GM12875 (cell line): ENCODE measurements at regions not wholly inside any gene's neighbourhood (a gene's known extent, or its start where the extent isn't known, plus 50 kb on each side); places are given as distances from the start of the nearest gene placed in this dataset.

Experiments
- H3K4me3 ChIP-seq: one replicate; pipeline ENCODE4 v1.5.1; 2011; ENCODE audit warnings: low read depth, low read length, control low read depth
- TF ChIP-seq, protein P1 (sequence below): IDR thresholded peaks from 2 replicates; pipeline ENCODE4 v1.5.1; 2011; ENCODE audit warnings: low read depth, mild to moderate bottlenecking, control low read depth, inconsistent platforms, low read length, moderate library complexity, borderline replicate concordance; ENCODE audit not compliant: insufficient read depth

- H3K4me3 ChIP-seq = no peak overlapping the region
- TF ChIP-seq, protein P1, sequence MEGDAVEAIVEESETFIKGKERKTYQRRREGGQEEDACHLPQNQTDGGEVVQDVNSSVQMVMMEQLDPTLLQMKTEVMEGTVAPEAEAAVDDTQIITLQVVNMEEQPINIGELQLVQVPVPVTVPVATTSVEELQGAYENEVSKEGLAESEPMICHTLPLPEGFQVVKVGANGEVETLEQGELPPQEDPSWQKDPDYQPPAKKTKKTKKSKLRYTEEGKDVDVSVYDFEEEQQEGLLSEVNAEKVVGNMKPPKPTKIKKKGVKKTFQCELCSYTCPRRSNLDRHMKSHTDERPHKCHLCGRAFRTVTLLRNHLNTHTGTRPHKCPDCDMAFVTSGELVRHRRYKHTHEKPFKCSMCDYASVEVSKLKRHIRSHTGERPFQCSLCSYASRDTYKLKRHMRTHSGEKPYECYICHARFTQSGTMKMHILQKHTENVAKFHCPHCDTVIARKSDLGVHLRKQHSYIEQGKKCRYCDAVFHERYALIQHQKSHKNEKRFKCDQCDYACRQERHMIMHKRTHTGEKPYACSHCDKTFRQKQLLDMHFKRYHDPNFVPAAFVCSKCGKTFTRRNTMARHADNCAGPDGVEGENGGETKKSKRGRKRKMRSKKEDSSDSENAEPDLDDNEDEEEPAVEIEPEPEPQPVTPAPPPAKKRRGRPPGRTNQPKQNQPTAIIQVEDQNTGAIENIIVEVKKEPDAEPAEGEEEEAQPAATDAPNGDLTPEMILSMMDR = no peak
These were observed 534.6 kb upstream of the FAM241A start for GRCh38 chr4:111610681-111611080.

GRCh38 chr4:111618908-111619307 lies 526.3 kb upstream of the FAM241A start:
- TF ChIP-seq, protein P1 = no peak
- H3K4me3 ChIP-seq = no peak overlapping the region

GRCh38 chr4:111628437-111628836 lies 516.8 kb upstream of the FAM241A start:
- TF ChIP-seq, protein P1 = no peak
- H3K4me3 ChIP-seq = no peak overlapping the region

DNA sequence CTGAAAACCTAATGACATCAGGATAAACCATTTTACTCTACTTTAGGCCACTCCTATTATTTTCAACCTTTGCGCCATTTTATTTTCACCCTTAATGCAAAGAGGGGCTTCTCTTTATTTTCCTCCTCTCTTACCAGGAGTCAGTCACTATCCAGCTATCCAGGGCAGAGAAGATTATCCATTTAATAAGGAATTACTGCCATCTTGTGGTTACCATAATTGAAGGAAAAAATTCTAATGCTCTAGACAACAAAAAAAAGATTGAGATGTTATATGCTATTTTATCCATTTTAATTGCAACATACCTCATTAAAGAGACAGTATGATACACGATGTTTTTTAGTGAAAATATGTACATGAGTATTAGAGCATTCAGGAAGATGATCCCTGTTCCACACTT lies 514.5 kb upstream of the FAM241A start:
- TF ChIP-seq, protein P1 = no peak
- no peak overlapping the region for H3K4me3 ChIP-seq

- H3K4me3 ChIP-seq = no peak overlapping the region
- TF ChIP-seq, protein P1 = 0 out of 2 replicates have a peak, but pooled peaks have one; percentile 3
These were observed 513.8 kb upstream of the FAM241A start for GRCh38 chr4:111631215-111631999.

- TF ChIP-seq, protein P1 = no peak
- H3K4me3 ChIP-seq = no peak overlapping the region
These were observed 512.6 kb upstream of the FAM241A start for GRCh38 chr4:111632641-111633151.

DNA sequence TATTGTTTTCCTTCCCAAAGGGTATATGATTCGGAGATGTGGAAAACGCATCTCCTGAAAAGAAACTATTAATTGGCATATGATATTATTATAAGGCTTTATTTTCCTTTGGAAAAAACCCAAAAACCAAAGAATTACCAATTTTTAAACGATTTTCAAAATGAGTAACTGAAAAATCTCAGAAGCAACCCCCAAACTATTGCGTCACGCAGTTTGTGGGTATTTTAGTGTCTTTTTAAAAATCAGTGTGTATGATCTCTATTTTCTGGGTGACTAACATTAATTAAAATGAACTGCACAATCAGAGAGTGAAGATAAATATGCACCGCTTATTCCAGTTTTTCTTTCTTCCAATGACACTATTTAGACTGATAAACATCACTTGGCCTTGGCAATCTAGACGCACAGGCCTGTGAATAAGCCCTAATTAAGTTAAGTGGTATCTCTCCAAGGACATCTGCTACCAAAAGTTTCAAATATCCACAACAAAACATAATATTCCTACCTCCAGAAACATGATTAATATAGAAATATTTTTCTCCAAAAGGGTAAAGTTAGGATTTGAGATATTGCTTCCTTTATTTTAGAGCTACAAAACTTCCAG lies 511.5 kb upstream of the FAM241A start:
- TF ChIP-seq, protein P1 = no peak
- no peak overlapping the region for H3K4me3 ChIP-seq
